ENCODE measurements at regions not wholly inside any gene's neighbourhood (a gene's known extent, or its start where the extent isn't known, plus 50 kb on each side); places are given as distances from the start of the nearest gene placed in this dataset.

- Mint-ChIP-seq H3K27ac (no peak overlapping the region), H3K36me3 (ENCODE audit: low read depth) (no peaks in the 10 kb centered on the region), H3K27me3 (peaks cover 13% of the 10 kb centered on the region), H3K4me1 (ENCODE audit: low read depth) (no peaks in the 10 kb centered on the region), H3K4me3 (no peak overlapping the region), H3K9me3 (peaks cover 5% of the 10 kb centered on the region)
- ChIA-PET POLR2A (no interaction called here), CTCF (no interaction called here)
- ATAC-seq (no peak), DNase-seq (no peak)
- no peak for TF ChIP-seq CTCF (IDR thresholded peaks at IDR 0.05)
- intact Hi-C loops (cut with micrococcal nuclease), result no loop called here
Observed at GRCh38 chr7:156257904-156258303, 382.7 kb upstream of the RNF32 start.

GRCh38 chr7:156255635-156256034 lies 384.9 kb upstream of the RNF32 start:
- Mint-ChIP-seq H3K36me3 (ENCODE audit: low read depth) (no peaks in the 10 kb centered on the region), H3K4me3 (no peak overlapping the region), H3K9me3 (peaks cover 5% of the 10 kb centered on the region), H3K27me3 (peaks cover 15% of the 10 kb centered on the region), H3K4me1 (ENCODE audit: low read depth) (no peaks in the 10 kb centered on the region), H3K27ac (no peak overlapping the region)
- ATAC-seq (no peak), DNase-seq (no peak)
- TF ChIP-seq CTCF (IDR thresholded peaks at IDR 0.05), result no peak
- POLR2A ChIA-PET, result no interaction called here
- intact Hi-C loops (cut with micrococcal nuclease), result no loop called here
- CTCF ChIA-PET, result interaction anchor here (0.7 kb wide), 1 partner anchor 565 kb away, joined by 3 read pairs; no protein-coding TSS in a partner anchor

- Mint-ChIP-seq H3K9me3 (no peaks in the 10 kb centered on the region), H3K4me1 (ENCODE audit: low read depth) (no peaks in the 10 kb centered on the region), H3K4me3 (no peak overlapping the region), H3K27me3 (peaks cover 20% of the 10 kb centered on the region), H3K27ac (no peak overlapping the region), H3K36me3 (ENCODE audit: low read depth) (no peaks in the 10 kb centered on the region)
- TF ChIP-seq CTCF (IDR thresholded peaks at IDR 0.05), result no peak
- POLR2A ChIA-PET, result no interaction called here
- no peak for DNase-seq
- no peak for ATAC-seq
- CTCF ChIA-PET, result no interaction called here
- intact Hi-C loops (cut with micrococcal nuclease), result no loop called here
Observed at GRCh38 chr7:156251861-156252260, 388.7 kb upstream of the RNF32 start.

GRCh38 chr7:156240532-156240931 lies 400.0 kb upstream of the RNF32 start:
- Mint-ChIP-seq H3K4me3 (no peak overlapping the region), H3K9me3 (no peaks in the 10 kb centered on the region), H3K27ac (no peak overlapping the region), H3K27me3 (peaks cover 10% of the 10 kb centered on the region), H3K4me1 (ENCODE audit: low read depth) (no peaks in the 10 kb centered on the region), H3K36me3 (ENCODE audit: low read depth) (no peaks in the 10 kb centered on the region)
- TF ChIP-seq CTCF (IDR thresholded peaks at IDR 0.05), result no peak
- intact Hi-C loops (cut with micrococcal nuclease), result no loop called here
- ChIA-PET CTCF (interaction anchor here (1.6 kb wide), 1 partner anchor 291 kb away, joined by 3 read pairs; no protein-coding TSS in a partner anchor), POLR2A (no interaction called here)
- DNase-seq, result no peak
- ATAC-seq, result no peak

- Mint-ChIP-seq H3K4me3 (no peak overlapping the region), H3K4me1 (ENCODE audit: low read depth) (no peaks in the 10 kb centered on the region), H3K36me3 (ENCODE audit: low read depth) (no peaks in the 10 kb centered on the region), H3K27me3 (peaks cover 3% of the 10 kb centered on the region), H3K9me3 (no peaks in the 10 kb centered on the region), H3K27ac (no peak overlapping the region)
- DNase-seq (no peak), ATAC-seq (no peak)
- CTCF ChIA-PET, result no interaction called here
- intact Hi-C loops (cut with micrococcal nuclease), result no loop called here
- no peak for TF ChIP-seq CTCF (IDR thresholded peaks at IDR 0.05)
- POLR2A ChIA-PET, result no interaction called here
Observed at GRCh38 chr7:156238366-156239133, 402.0 kb upstream of the RNF32 start.
